ENCODE measurements at regions not wholly inside any gene's neighbourhood (a gene's known extent, or its start where the extent isn't known, plus 50 kb on each side); places are given as distances from the start of the nearest gene placed in this dataset.

DNA sequence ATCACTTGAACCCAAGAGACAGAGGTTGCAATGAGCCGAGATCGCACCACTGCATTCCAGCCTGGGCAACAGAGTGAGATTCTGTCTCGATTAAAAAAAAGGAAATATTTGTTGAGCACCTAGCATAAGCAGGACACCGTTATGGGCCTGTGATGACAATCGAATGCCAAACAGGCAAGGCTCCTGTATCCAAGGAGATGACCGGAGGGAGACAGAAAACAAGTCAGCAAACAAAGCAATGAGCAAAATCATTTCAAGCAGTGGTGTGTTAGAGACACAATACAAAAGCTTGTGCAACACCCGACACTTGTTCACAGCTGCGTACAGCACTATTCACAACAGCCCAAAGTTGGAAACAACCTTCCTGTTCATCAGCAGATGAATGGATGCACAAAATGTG, 87.1 kb upstream of the CPEB4 start:
- Histone ChIP-seq H3K4me3 (ENCODE audit: low read depth, low read length) (no peak overlapping the region), H3K9me3 (ENCODE audit: severe bottlenecking) (peaks cover 8% of the 10 kb centered on the region), H3K27ac (no peak overlapping the region), H3K36me3 (no peaks in the 10 kb centered on the region), H3K27me3 (ENCODE audit: insufficient read depth, low read depth, severe bottlenecking) (no peaks in the 10 kb centered on the region)
- TF ChIP-seq CTCF (IDR thresholded peaks at IDR 0.05; ENCODE audit: low read depth, low read length): no peak
- no peak for DNase-seq

- DNase-seq: no peak
- Histone ChIP-seq H3K36me3 (no peaks in the 10 kb centered on the region), H3K4me3 (ENCODE audit: low read depth, low read length) (no peak overlapping the region), H3K9me3 (ENCODE audit: severe bottlenecking) (peaks cover 8% of the 10 kb centered on the region), H3K27ac (no peak overlapping the region), H3K27me3 (ENCODE audit: insufficient read depth, low read depth, severe bottlenecking) (no peaks in the 10 kb centered on the region)
- TF ChIP-seq CTCF (IDR thresholded peaks at IDR 0.05; ENCODE audit: low read depth, low read length): no peak
Observed at GRCh38 chr5:173802670-173803165, 85.4 kb upstream of the CPEB4 start.

- H3K27ac ChIP-seq: no peak overlapping the region
- TF ChIP-seq CTCF (IDR thresholded peaks at IDR 0.05; ENCODE audit: low read depth, low read length): no peak
Observed at GRCh38 chr5:173804579-173804978, 83.6 kb upstream of the CPEB4 start.

GRCh38 chr5:173806270-173807035, 81.7 kb upstream of the CPEB4 start:
- no peaks in the 10 kb centered on the region for H3K27me3 ChIP-seq (ENCODE audit: insufficient read depth, low read depth, severe bottlenecking)
- H3K4me3 ChIP-seq (ENCODE audit: low read depth, low read length): no peak overlapping the region
- H3K36me3 ChIP-seq: no peaks in the 10 kb centered on the region
- peaks cover 8% of the 10 kb centered on the region for H3K9me3 ChIP-seq (ENCODE audit: severe bottlenecking)
- H3K27ac ChIP-seq: no peak overlapping the region
- TF ChIP-seq CTCF (IDR thresholded peaks at IDR 0.05; ENCODE audit: low read depth, low read length): no peak
- no peak for DNase-seq

More at GRCh38 chr5:173804579-173804978, 83.6 kb upstream of the CPEB4 start:
- Histone ChIP-seq H3K27me3 (ENCODE audit: insufficient read depth, low read depth, severe bottlenecking) (no peaks in the 10 kb centered on the region), H3K36me3 (no peaks in the 10 kb centered on the region), H3K9me3 (ENCODE audit: severe bottlenecking) (peaks cover 8% of the 10 kb centered on the region), H3K4me3 (ENCODE audit: low read depth, low read length) (no peak overlapping the region)
- no peak for DNase-seq

DNA sequence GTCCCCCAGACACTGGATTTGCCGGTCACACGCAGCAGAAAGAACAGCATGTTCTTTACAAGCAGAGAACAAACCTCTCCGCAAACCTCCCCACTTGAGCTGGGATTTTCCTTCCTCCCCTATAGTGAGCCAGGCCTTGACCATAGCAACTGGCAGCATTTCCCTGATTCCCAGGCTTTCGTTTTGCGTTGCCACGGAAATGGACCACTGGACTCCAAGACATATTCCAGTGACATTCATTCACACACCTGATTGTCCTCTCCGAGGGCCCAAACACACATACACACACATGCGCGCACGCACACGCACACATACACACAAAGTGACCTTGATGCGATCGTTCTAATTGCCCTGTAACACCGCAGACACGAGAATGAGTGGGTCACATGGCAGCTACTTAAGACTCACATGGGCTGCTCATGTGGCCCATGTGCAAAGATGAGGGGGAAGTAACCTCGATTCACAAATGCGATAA, 80.9 kb upstream of the CPEB4 start:
- no peak overlapping the region for H3K27ac ChIP-seq
- no peaks in the 10 kb centered on the region for H3K27me3 ChIP-seq (ENCODE audit: insufficient read depth, low read depth, severe bottlenecking)
- DNase-seq: no peak
- TF ChIP-seq CTCF (IDR thresholded peaks at IDR 0.05; ENCODE audit: low read depth, low read length): no peak
- no peak overlapping the region for H3K4me3 ChIP-seq (ENCODE audit: low read depth, low read length)
- no peaks in the 10 kb centered on the region for H3K36me3 ChIP-seq
- peaks cover 8% of the 10 kb centered on the region for H3K9me3 ChIP-seq (ENCODE audit: severe bottlenecking)

All from WERI-Rb-1 (cell line).